ENCODE measurements at regions not wholly inside any gene's neighbourhood (a gene's known extent, or its start where the extent isn't known, plus 50 kb on each side); places are given as distances from the start of the nearest gene placed in this dataset.

DNA sequence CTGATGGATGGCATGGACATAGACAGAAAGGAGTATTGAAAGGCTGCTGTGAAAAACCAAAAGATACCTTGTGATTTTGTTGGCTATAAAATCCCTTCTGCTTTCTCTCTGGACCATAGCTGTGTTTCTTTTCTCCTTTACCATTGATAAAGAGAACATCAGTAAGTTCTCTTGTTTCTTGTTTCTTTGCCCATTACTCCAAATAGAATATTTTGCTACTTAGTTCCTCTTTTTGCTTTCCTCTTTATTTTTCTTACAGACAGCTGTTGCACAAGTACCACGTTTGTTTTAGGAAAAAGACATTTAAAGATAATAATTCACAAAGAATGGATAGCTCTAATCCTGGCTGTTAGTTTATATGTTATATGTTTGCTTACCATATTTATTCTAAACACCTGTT is 1129.2 kb downstream of the DTWD2 start:
- no peak for DNase-seq (ENCODE audit: low spot score)
- Mint-ChIP-seq H3K4me3 (no peak overlapping the region), H3K27me3 (no peaks in the 10 kb centered on the region), H3K4me1 (ENCODE audit: low read depth in 2 of 2) (no peaks in the 10 kb centered on the region), H3K36me3 (peaks cover 6% of the 10 kb centered on the region), H3K9me3 (peaks cover 23% of the 10 kb centered on the region), H3K27ac (no peak overlapping the region)
- ATAC-seq = no peak

DNA sequence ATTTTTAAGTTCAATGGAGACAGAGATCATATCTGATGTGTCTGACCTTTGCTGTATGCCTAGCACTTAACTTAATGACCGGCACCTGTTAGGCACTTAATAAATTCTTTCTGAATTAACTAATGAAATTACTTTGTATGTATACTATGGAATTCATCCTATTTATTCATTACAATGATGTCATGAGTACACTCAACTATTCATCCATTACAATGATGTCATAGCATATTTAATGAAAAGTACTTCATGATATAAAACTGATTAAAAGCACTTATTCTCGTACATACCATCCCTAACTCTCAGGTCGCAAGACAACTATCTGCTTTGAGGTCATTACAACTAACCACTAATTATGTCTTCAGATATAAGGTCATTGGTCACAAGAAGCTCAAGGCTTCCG is 1131.6 kb downstream of the DTWD2 start:
- Mint-ChIP-seq H3K27me3 (no peaks in the 10 kb centered on the region), H3K4me1 (ENCODE audit: low read depth in 2 of 2) (no peaks in the 10 kb centered on the region), H3K9me3 (peaks cover 20% of the 10 kb centered on the region), H3K27ac (no peak overlapping the region), H3K36me3 (peaks cover 6% of the 10 kb centered on the region), H3K4me3 (no peak overlapping the region)
- DNase-seq (ENCODE audit: low spot score) (no peak), ATAC-seq (no peak)

DNA sequence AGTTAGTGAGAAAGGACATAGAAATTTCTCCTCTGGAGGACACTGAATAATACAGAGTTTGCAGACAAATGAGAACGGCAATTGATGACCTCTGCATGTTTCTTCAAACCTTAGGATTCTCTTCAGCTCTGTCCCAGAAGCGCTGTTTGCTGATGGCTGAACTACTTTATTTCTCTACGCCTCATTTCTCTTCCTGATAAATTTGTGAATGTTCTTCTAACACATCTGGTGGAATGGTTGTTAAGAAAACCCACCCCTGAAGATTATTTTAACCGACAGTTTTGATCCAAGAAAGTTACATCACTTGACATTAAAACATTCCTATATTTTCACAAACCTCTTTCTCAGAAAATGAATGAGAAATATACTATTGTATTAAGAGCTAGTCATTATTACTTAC is 1150.6 kb downstream of the DTWD2 start:
- peaks cover 31% of the 10 kb centered on the region for H3K9me3 Mint-ChIP-seq
- no peak overlapping the region for H3K27ac Mint-ChIP-seq
- H3K4me1 Mint-ChIP-seq (ENCODE audit: low read depth in 2 of 2) = no peaks in the 10 kb centered on the region

DNA sequence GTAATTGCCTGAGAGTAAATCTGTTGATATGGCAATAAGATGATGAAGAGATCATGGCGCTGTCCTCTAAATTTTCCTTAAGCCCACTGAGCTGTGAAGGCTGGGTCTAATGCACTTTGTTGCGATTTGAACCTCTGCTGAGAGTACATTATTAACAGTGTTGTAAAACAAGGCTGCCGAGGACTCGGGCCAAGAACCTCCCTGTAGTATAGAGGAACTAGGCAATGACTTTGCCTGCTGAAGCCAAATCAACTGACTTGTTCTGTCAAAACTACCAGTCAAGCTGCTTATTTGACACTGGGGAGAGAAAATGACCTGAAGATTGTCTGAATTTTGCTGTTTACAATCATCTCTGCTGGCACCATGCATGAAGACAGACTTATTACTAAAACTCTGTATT is 1154.7 kb downstream of the DTWD2 start:
- H3K4me3 Mint-ChIP-seq = no peak overlapping the region
- ATAC-seq (no peak), DNase-seq (ENCODE audit: low spot score) (no peak)
- no peaks in the 10 kb centered on the region for H3K4me1 Mint-ChIP-seq (ENCODE audit: low read depth in 2 of 2)
- peaks cover 34% of the 10 kb centered on the region for H3K9me3 Mint-ChIP-seq
- no peak overlapping the region for H3K27ac Mint-ChIP-seq
- no peaks in the 10 kb centered on the region for H3K27me3 Mint-ChIP-seq
- H3K36me3 Mint-ChIP-seq = peaks cover 11% of the 10 kb centered on the region

More for the DNA sequence above, 1150.6 kb downstream of the DTWD2 start:
- peaks cover 4% of the 10 kb centered on the region for H3K36me3 Mint-ChIP-seq
- no peaks in the 10 kb centered on the region for H3K27me3 Mint-ChIP-seq
- DNase-seq (ENCODE audit: low spot score) (no peak), ATAC-seq (no peak)
- no peak overlapping the region for H3K4me3 Mint-ChIP-seq

DNA sequence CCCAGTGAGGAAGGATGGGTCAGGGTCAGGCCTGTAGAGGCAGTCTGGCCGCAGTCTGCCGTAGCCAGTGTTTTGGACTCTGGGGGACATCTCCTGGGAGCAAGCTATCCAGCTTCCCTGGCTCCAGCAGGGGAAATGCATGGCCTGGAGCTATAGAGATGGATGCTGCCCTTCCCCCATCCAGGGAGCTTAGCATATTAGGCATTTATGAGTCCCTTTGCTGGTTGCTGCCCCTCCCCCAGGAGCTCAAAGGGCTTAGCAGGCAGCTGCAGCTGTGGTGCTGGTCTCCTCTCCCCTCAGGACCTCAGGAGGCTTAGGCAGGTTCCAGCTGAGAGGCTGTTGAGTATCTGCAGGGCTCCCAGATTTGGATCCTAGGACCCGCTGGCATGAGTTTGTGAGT is 1158.7 kb downstream of the DTWD2 start:
- Mint-ChIP-seq H3K4me3 (no peak overlapping the region), H3K36me3 (peaks cover 22% of the 10 kb centered on the region), H3K4me1 (ENCODE audit: low read depth in 2 of 2) (no peaks in the 10 kb centered on the region), H3K27ac (no peak overlapping the region), H3K27me3 (no peaks in the 10 kb centered on the region), H3K9me3 (peaks cover 50% of the 10 kb centered on the region)
- no peak for DNase-seq (ENCODE audit: low spot score)
- ATAC-seq = no peak

DNA sequence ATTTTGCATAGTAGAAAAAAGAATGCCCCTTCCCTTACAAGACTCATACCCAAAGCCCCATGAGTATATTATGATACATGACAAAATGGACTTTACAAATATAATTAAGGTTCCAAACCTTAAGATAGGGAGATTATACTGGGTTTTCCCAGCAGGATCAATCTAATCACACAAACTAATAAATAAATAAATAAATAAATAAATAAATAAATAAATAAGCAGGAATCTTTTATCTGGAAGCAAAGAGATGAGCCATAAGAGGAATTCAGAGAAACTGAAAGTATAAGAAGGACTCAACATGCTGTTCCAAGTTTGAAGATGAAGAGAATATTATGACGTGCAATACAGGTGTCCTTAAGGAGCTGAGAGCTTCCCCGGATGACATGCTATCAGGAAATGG is 1174.5 kb downstream of the DTWD2 start:
- Mint-ChIP-seq H3K4me3 (no peak overlapping the region), H3K4me1 (ENCODE audit: low read depth in 2 of 2) (no peaks in the 10 kb centered on the region), H3K36me3 (no peaks in the 10 kb centered on the region), H3K9me3 (peaks cover 21% of the 10 kb centered on the region), H3K27ac (no peak overlapping the region), H3K27me3 (no peaks in the 10 kb centered on the region)
- DNase-seq (ENCODE audit: low spot score) (no peak), ATAC-seq (no peak)

DNA sequence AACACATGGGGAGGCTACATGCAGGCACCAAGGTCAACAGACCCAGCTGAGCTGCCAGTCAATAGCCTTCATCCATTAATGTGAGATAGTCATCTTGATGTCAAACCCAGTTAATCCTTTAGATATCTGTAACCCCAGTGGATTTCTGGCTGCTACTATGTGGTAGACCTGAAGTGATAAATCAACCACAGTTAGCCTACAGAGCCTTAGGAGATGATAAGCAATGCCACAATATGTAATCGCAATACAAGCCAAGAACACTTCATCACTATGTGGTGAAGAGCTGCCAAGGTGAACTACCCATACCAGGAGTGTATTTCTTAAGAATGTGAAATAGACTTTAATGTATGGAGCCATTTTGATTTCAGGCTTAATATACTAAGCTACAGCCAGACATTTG is 1175.5 kb downstream of the DTWD2 start:
- Mint-ChIP-seq H3K36me3 (no peaks in the 10 kb centered on the region), H3K27me3 (no peaks in the 10 kb centered on the region), H3K4me1 (ENCODE audit: low read depth in 2 of 2) (no peaks in the 10 kb centered on the region), H3K27ac (no peak overlapping the region), H3K9me3 (peaks cover 20% of the 10 kb centered on the region), H3K4me3 (no peak overlapping the region)
- DNase-seq (ENCODE audit: low spot score) (no peak), ATAC-seq (no peak)

DNA sequence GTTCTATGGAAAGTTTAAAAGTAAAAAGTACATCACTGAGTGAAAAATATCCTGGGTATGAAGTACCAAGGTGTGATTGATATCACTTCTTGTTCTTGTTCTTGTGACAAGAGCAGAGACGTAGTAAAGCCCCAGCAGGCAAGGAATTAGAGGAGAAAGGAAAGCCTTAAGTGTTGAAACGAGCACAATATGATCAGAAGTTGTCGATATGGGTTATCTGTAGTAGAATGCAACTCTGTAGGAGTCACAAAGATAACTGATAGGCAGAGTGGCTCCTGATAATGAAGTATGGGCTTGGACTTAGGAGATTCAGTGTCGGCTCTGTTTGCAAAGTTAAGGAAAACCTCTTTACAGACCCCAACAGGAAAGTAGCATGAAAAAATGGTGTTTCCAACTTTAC is 1179.1 kb downstream of the DTWD2 start:
- no peaks in the 10 kb centered on the region for H3K27me3 Mint-ChIP-seq
- H3K4me3 Mint-ChIP-seq = no peak overlapping the region
- no peak overlapping the region for H3K27ac Mint-ChIP-seq
- H3K36me3 Mint-ChIP-seq = no peaks in the 10 kb centered on the region
- DNase-seq (ENCODE audit: low spot score) = no peak
- H3K9me3 Mint-ChIP-seq = peaks cover 17% of the 10 kb centered on the region
- ATAC-seq = no peak
- H3K4me1 Mint-ChIP-seq (ENCODE audit: low read depth in 2 of 2) = no peaks in the 10 kb centered on the region

DNA sequence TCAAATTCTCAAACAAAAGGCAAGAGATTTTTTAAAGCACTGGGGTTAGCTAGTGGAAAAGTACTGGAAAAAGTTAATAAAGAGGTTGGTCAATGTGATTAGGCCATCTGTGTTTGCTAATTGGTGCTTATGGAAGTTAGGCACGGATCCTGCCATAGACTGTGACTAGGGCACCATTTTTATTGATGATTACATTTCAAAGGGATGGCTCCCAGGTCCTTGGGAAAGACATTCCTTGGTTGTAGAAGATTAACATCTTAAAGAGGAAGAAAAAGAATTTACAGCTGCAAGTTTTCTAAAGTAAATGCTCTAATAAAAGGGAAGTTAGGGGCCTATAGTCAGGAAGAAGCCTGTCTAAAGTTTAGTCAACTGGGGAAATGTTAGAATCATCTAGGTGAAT is 1183.3 kb downstream of the DTWD2 start:
- Mint-ChIP-seq H3K4me3 (no peak overlapping the region), H3K27ac (no peak overlapping the region), H3K36me3 (no peaks in the 10 kb centered on the region), H3K4me1 (ENCODE audit: low read depth in 2 of 2) (no peaks in the 10 kb centered on the region), H3K27me3 (no peaks in the 10 kb centered on the region), H3K9me3 (peaks cover 21% of the 10 kb centered on the region)
- no peak for DNase-seq (ENCODE audit: low spot score)
- ATAC-seq = no peak

DNA sequence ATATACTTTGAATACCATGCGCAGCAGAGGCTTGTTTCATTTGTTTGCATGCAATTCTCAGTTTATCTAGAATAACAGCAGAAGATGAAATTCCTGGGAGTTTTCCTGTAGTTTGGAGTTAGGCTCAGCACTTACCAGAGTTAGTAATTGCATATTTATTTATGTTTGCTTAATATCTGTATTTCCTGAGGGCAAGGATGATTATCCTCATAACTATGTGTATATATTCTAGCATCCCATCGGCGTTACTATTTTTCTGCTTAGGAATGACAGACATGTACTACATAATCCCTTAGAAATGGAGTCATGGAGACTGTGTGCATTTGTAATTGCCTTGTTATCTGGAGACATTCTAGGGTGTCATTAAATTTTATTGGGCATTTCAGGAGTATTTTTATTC is 1184.8 kb downstream of the DTWD2 start:
- H3K27me3 Mint-ChIP-seq = no peaks in the 10 kb centered on the region
- H3K4me3 Mint-ChIP-seq = no peak overlapping the region
- DNase-seq (ENCODE audit: low spot score) (no peak), ATAC-seq (no peak)
- peaks cover 18% of the 10 kb centered on the region for H3K9me3 Mint-ChIP-seq
- no peaks in the 10 kb centered on the region for H3K4me1 Mint-ChIP-seq (ENCODE audit: low read depth in 2 of 2)
- H3K36me3 Mint-ChIP-seq = no peaks in the 10 kb centered on the region
- H3K27ac Mint-ChIP-seq = no peak overlapping the region

DNA sequence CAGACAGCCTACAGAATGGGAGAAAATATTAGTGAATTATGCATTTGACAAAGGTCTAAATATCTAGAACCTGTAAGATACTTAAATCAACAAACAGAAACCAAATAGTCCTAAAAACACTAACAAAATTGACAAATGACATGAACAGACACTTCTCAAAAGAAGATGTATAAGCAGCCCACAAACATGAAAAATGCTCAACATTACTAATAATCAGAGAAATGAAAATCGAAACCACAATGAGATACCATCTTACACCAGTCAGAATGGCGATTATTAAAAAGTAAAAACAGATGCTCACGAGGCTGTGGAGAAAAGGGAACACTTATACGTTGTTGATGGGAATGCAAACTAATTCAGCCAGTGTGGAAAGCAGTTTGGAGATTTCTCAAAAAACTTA is 1186.8 kb downstream of the DTWD2 start:
- no peak for ATAC-seq
- Mint-ChIP-seq H3K9me3 (peaks cover 23% of the 10 kb centered on the region), H3K27me3 (no peaks in the 10 kb centered on the region), H3K36me3 (no peaks in the 10 kb centered on the region), H3K4me1 (ENCODE audit: low read depth in 2 of 2) (no peaks in the 10 kb centered on the region), H3K27ac (no peak overlapping the region), H3K4me3 (no peak overlapping the region)
- DNase-seq (ENCODE audit: low spot score) = no peak

DNA sequence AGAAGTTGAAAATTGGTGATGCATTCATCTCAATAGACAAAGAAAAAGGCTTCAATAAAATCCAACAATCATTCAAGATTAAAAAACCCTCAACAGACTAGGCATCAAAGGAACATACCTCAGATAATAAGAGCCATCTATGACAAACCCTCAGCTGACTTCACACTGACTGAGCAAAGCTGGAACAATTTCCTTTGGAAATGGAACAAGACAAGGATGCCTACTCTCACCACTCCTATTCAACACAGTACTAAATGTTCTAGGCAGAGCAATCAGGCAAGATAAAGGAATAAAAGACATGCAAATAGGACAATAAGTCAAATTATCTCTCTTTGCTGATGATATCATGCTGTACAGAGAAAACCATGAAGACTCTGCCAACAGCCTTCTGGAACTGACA is 1188.1 kb downstream of the DTWD2 start:
- DNase-seq (ENCODE audit: low spot score) (no peak), ATAC-seq (no peak)
- Mint-ChIP-seq H3K27me3 (no peaks in the 10 kb centered on the region), H3K36me3 (no peaks in the 10 kb centered on the region), H3K4me1 (ENCODE audit: low read depth in 2 of 2) (no peaks in the 10 kb centered on the region), H3K9me3 (peaks cover 22% of the 10 kb centered on the region), H3K27ac (no peak overlapping the region), H3K4me3 (no peak overlapping the region)

DNA sequence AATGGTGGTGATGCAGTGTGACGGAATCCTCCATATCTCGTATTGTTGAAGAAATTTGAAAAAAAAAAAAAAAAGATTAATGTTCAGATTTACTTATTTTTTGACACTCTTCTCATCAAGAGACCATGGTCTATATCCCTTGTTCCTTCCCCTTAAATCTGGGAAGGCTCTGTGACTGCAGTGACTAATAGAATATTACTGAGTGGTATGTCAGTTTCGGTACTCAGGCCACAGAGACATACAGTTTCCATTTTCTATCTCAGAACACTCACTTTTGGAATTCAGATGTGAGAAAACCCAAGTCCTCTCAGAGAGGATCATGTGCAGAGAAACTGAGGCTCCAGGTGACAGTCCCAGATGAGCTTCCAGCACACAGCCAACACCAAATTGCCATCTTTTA is 1193.5 kb downstream of the DTWD2 start:
- no peak overlapping the region for H3K4me3 Mint-ChIP-seq
- H3K4me1 Mint-ChIP-seq (ENCODE audit: low read depth in 2 of 2) = no peaks in the 10 kb centered on the region
- no peak for ATAC-seq
- no peaks in the 10 kb centered on the region for H3K27me3 Mint-ChIP-seq
- H3K27ac Mint-ChIP-seq = no peak overlapping the region
- no peaks in the 10 kb centered on the region for H3K36me3 Mint-ChIP-seq
- H3K9me3 Mint-ChIP-seq = peaks cover 10% of the 10 kb centered on the region
- DNase-seq (ENCODE audit: low spot score) = no peak

DNA sequence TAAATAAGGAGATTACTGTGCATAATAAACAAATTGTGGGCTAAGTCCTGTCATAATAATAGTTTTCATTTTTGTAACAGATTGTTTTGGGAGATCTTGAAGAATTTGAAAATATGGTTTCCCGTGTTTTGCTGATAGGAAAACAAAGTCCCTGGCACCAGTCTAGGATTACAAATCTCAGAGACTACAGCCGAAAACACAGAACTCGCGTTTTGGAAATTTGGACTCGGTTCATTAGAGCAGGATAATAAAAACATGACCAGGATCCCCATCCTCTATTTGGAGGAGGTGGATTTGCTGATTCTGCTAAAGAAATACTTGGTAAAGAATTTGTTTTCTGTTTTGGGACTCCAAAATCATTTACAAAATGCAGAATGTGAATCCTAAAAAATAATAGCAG is 1194.4 kb downstream of the DTWD2 start:
- Mint-ChIP-seq H3K27ac (no peak overlapping the region), H3K4me3 (no peak overlapping the region), H3K4me1 (ENCODE audit: low read depth in 2 of 2) (no peaks in the 10 kb centered on the region), H3K9me3 (peaks cover 10% of the 10 kb centered on the region), H3K36me3 (no peaks in the 10 kb centered on the region), H3K27me3 (no peaks in the 10 kb centered on the region)
- ATAC-seq (no peak), DNase-seq (ENCODE audit: low spot score) (no peak)

DNA sequence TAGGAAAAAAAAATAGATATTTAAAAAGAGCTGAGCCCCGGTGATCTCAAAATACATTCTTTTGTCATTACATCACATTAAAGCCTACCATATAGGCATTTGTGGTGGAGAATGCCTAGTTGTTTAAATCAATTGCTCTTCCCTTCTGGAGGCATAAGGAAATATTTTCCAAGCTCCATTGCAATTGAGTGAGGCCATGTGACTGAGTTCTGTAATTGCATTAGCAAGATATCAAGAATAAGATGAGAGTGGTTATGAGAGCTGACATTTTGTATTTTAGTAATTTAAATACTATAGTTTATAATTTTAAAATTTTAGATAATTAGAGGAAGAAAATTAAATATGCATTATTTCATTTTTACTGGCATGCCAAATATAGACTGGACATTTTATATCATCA is 1195.9 kb downstream of the DTWD2 start:
- no peaks in the 10 kb centered on the region for H3K4me1 Mint-ChIP-seq (ENCODE audit: low read depth in 2 of 2)
- no peaks in the 10 kb centered on the region for H3K27me3 Mint-ChIP-seq
- no peak for DNase-seq (ENCODE audit: low spot score)
- no peak for ATAC-seq
- peaks cover 4% of the 10 kb centered on the region for H3K36me3 Mint-ChIP-seq
- H3K4me3 Mint-ChIP-seq = no peak overlapping the region
- peaks cover 16% of the 10 kb centered on the region for H3K9me3 Mint-ChIP-seq
- no peak overlapping the region for H3K27ac Mint-ChIP-seq
